Fibroblast of lung (primary cell): ENCODE measurements at regions not wholly inside any gene's neighbourhood (a gene's known extent, or its start where the extent isn't known, plus 50 kb on each side); places are given as distances from the start of the nearest gene placed in this dataset.
A peak's percentile ranks its signal among the peaks of the same experiment; 100 is the strongest.

ENCODE experiments used
- DNase-seq, 2 donors: peaks; one replicate each; pipeline versions ENCODE4 v3.0.0 to v3.0.0-alpha.2; 2010; ENCODE audit warnings: low read depth in 2 of 2
- H2AFZ ChIP-seq: 2 replicates; pipeline ENCODE4 v1.5.1; 2012; ENCODE audit warnings: low read length, control low read depth, inconsistent platforms
- H3K27ac ChIP-seq: 2 replicates; pipeline ENCODE4 v1.5.1; 2011; ENCODE audit warnings: low read length, control low read depth; ENCODE audit not compliant: insufficient read depth
- H3K27me3 ChIP-seq: 2 replicates; pipeline ENCODE4 v1.5.1; 2011; ENCODE audit warnings: mild to moderate bottlenecking, low read length; ENCODE audit not compliant: control insufficient read depth, insufficient read depth
- H3K36me3 ChIP-seq: 2 replicates; pipeline ENCODE4 v1.5.1; 2011; ENCODE audit warnings: low read length; ENCODE audit not compliant: control insufficient read depth, insufficient read depth
- H3K4me1 ChIP-seq: 2 replicates; pipeline ENCODE4 v1.5.1; 2011; ENCODE audit warnings: low read length; ENCODE audit not compliant: control insufficient read depth, insufficient read depth; ENCODE audit errors: extremely low read depth
- H3K4me2 ChIP-seq: 2 replicates; pipeline ENCODE4 v1.5.1; 2011; ENCODE audit warnings: low read length, control low read depth; ENCODE audit not compliant: insufficient read depth; ENCODE audit errors: extremely low read depth
- H3K4me3 ChIP-seq, 4 experiments: fragments of 200-600 bp in 1 of 4; sonication (generic) in 1 of 4; replicated peaks in 1 of 4; 2 replicates each; pipeline ENCODE4 v1.5.1; 2011 to 2016; ENCODE audit warnings: low read length in 4 of 4, low read depth in 3 of 4, mild to moderate bottlenecking in 3 of 4, control low read depth in 2 of 4, inconsistent platforms in 1 of 4, mixed read lengths in 1 of 4; ENCODE audit not compliant: insufficient read depth in 1 of 4; ENCODE audit errors: control extremely low read depth in 1 of 4
- H3K79me2 ChIP-seq: 2 replicates; pipeline ENCODE4 v1.5.1; 2012; ENCODE audit warnings: mild to moderate bottlenecking, low read length, inconsistent platforms; ENCODE audit not compliant: control insufficient read depth, insufficient read depth
- H3K9ac ChIP-seq: 2 replicates; pipeline ENCODE4 v1.5.1; 2011; ENCODE audit warnings: mild to moderate bottlenecking, low read length, control low read depth; ENCODE audit not compliant: insufficient read depth
- H3K9me3 ChIP-seq: 2 replicates; pipeline ENCODE4 v1.5.1; 2012; ENCODE audit warnings: low read depth, low read length; ENCODE audit not compliant: control insufficient read depth, insufficient read depth
- H4K20me1 ChIP-seq: 2 replicates; pipeline ENCODE4 v1.5.1; 2011; ENCODE audit warnings: low read length; ENCODE audit not compliant: control insufficient read depth, insufficient read depth; ENCODE audit errors: extremely low read depth
- CTCF ChIP-seq, 2 donors: IDR thresholded peaks in 1 of 2; conservative IDR thresholded peaks in 1 of 2; 1 replicate in 1 of 2; 2 replicates in 1 of 2; pipeline ENCODE4 v1.5.1; 2011 to 2012; ENCODE audit warnings: low read length in 2 of 2, control low read depth in 1 of 2, inconsistent platforms in 1 of 2, low read depth in 1 of 2, mild to moderate bottlenecking in 1 of 2
- EZH2 ChIP-seq: IDR thresholded peaks from 2 replicates; pipeline ENCODE4 v1.5.1; 2012; ENCODE audit warnings: low read length, control low read depth, mild to moderate bottlenecking; ENCODE audit errors: missing control alignments

GRCh38 chr13:58313219-58313618, 681.7 kb downstream of the PCDH17 start:
- H3K4me1 ChIP-seq, result no peaks in the 10 kb centered on the region
- no peak overlapping the region for H3K27ac ChIP-seq
- H3K9me3 ChIP-seq, result no peaks in the 10 kb centered on the region
- H3K79me2 ChIP-seq, result no peaks in the 10 kb centered on the region
- TF ChIP-seq EZH2 (no peak), CTCF (conservative IDR thresholded peaks at IDR 0.05 in 1 of 2, IDR thresholded peaks at IDR 0.05 in 1 of 2; ENCODE audit: low read depth in 1 of 2, low read length in 2 of 2) (no peak)
- no peak overlapping the region for H3K4me2 ChIP-seq
- H3K4me3 ChIP-seq, result no peak overlapping the region
- H3K36me3 ChIP-seq, result no peaks in the 10 kb centered on the region
- H4K20me1 ChIP-seq, result no peaks in the 10 kb centered on the region
- no peak overlapping the region for H3K9ac ChIP-seq
- no peaks in the 10 kb centered on the region for H3K27me3 ChIP-seq
- H2AFZ ChIP-seq, result no peak overlapping the region
- no peak for DNase-seq

GRCh38 chr13:58318495-58319167, 687.1 kb downstream of the PCDH17 start:
- H4K20me1 ChIP-seq, result no peaks in the 10 kb centered on the region
- H3K27ac ChIP-seq, result no peak overlapping the region
- no peak overlapping the region for H3K9ac ChIP-seq
- H3K27me3 ChIP-seq, result no peaks in the 10 kb centered on the region
- H3K4me1 ChIP-seq, result no peaks in the 10 kb centered on the region
- H3K79me2 ChIP-seq, result no peaks in the 10 kb centered on the region
- no peak overlapping the region for H3K4me2 ChIP-seq
- H3K36me3 ChIP-seq, result no peaks in the 10 kb centered on the region
- no peak for DNase-seq
- no peaks in the 10 kb centered on the region for H3K9me3 ChIP-seq
- TF ChIP-seq CTCF (conservative IDR thresholded peaks at IDR 0.05 in 1 of 2, IDR thresholded peaks at IDR 0.05 in 1 of 2; ENCODE audit: low read depth in 1 of 2, low read length in 2 of 2) (no peak), EZH2 (no peak)
- H3K4me3 ChIP-seq, result no peak overlapping the region
- no peak overlapping the region for H2AFZ ChIP-seq

- no peak overlapping the region for H3K4me2 ChIP-seq
- DNase-seq, result peak in 1 of 2 donors; percentile 15
- H3K4me1 ChIP-seq, result no peaks in the 10 kb centered on the region
- no peaks in the 10 kb centered on the region for H3K27me3 ChIP-seq
- H3K9me3 ChIP-seq, result no peaks in the 10 kb centered on the region
- H2AFZ ChIP-seq, result no peak overlapping the region
- no peak overlapping the region for H3K27ac ChIP-seq
- no peak overlapping the region for H3K4me3 ChIP-seq
- no peaks in the 10 kb centered on the region for H4K20me1 ChIP-seq
- H3K9ac ChIP-seq, result no peak overlapping the region
- H3K36me3 ChIP-seq, result no peaks in the 10 kb centered on the region
- TF ChIP-seq EZH2 (no peak), CTCF (conservative IDR thresholded peaks at IDR 0.05 in 1 of 2, IDR thresholded peaks at IDR 0.05 in 1 of 2; ENCODE audit: low read depth in 1 of 2, low read length in 2 of 2) (no peak)
- no peaks in the 10 kb centered on the region for H3K79me2 ChIP-seq
These were observed 692.6 kb downstream of the PCDH17 start for GRCh38 chr13:58324161-58324560.
